GM21390 (cell line): ENCODE measurements at regions not wholly inside any gene's neighbourhood (a gene's known extent, or its start where the extent isn't known, plus 50 kb on each side); places are given as distances from the start of the nearest gene placed in this dataset.
"Not testable (repeated sequence)": the region's sequence is repeated elsewhere in the genome, so short reads cannot be mapped to it uniquely, and the experiment has no call there.

Experiments used
- ATAC-seq: cut with Tn5 transposase; IDR thresholded peaks from one replicate; pipeline ENCODE4 v1.9.1; 2021; ENCODE audit not compliant: unreplicated experiment

- no peak for ATAC-seq
These were observed 303.9 kb downstream of the SLITRK5 start for GRCh38 chr13:87975035-87975434.

GRCh38 chr13:87976650-87977049 lies 305.5 kb downstream of the SLITRK5 start:
- ATAC-seq = not testable (repeated sequence)

GRCh38 chr13:87981416-87981815 lies 310.2 kb downstream of the SLITRK5 start:
- no peak for ATAC-seq

- no peak for ATAC-seq
These were observed 311.2 kb downstream of the SLITRK5 start for GRCh38 chr13:87982400-87982799.

- ATAC-seq = no peak
These were observed 315.6 kb downstream of the SLITRK5 start for GRCh38 chr13:87986639-87987250.

GRCh38 chr13:87998081-87998480 lies 326.9 kb downstream of the SLITRK5 start:
- ATAC-seq = no peak

- ATAC-seq = no peak
These were observed 328.1 kb downstream of the SLITRK5 start for GRCh38 chr13:87999240-87999700.

GRCh38 chr13:87999788-88000187 lies 328.6 kb downstream of the SLITRK5 start:
- no peak for ATAC-seq

- ATAC-seq = no peak
These were observed 329.1 kb downstream of the SLITRK5 start for GRCh38 chr13:88000239-88000638.

- ATAC-seq = no peak
These were observed 329.6 kb downstream of the SLITRK5 start for GRCh38 chr13:88000787-88001186.

GRCh38 chr13:88005188-88005587 lies 334.0 kb downstream of the SLITRK5 start:
- no peak for ATAC-seq

GRCh38 chr13:88014527-88014926 lies 343.4 kb downstream of the SLITRK5 start:
- ATAC-seq = no peak

- ATAC-seq = no peak
These were observed 351.4 kb downstream of the SLITRK5 start for GRCh38 chr13:88022431-88023208.

GRCh38 chr13:88026241-88026640 lies 355.1 kb downstream of the SLITRK5 start:
- no peak for ATAC-seq

GRCh38 chr13:88031980-88032559 lies 360.9 kb downstream of the SLITRK5 start:
- no peak for ATAC-seq

GRCh38 chr13:88036205-88036604 lies 365.0 kb downstream of the SLITRK5 start:
- not testable (repeated sequence) for ATAC-seq

- no peak for ATAC-seq
These were observed 371.3 kb downstream of the SLITRK5 start for GRCh38 chr13:88042489-88042888.

- ATAC-seq = no peak
These were observed 380.7 kb downstream of the SLITRK5 start for GRCh38 chr13:88051746-88052482.

- ATAC-seq = no peak
These were observed 392.6 kb downstream of the SLITRK5 start for GRCh38 chr13:88063741-88064140.

GRCh38 chr13:88066847-88067246 lies 395.7 kb downstream of the SLITRK5 start:
- no peak for ATAC-seq

- ATAC-seq = no peak
These were observed 397.1 kb downstream of the SLITRK5 start for GRCh38 chr13:88068316-88068715.
